Hematopoietic multipotent progenitor cell treated with erythropoietin and hydrocortisone succinate and interleukin-3 and kit ligand, for 8 days (in vitro differentiated cells): ENCODE measurements at regions not wholly inside any gene's neighbourhood (a gene's known extent, or its start where the extent isn't known, plus 50 kb on each side); places are given as distances from the start of the nearest gene placed in this dataset.
A peak's percentile ranks its signal among the peaks of the same experiment; 100 is the strongest.
"Not testable (repeated sequence)": the region's sequence is repeated elsewhere in the genome, so short reads cannot be mapped to it uniquely, and the experiment has no call there.

Source experiments
- DNase-seq: peaks from one replicate; pipeline ENCODE4 v3.0.0-alpha.2; 2015

- DNase-seq = no peak
Measured at GRCh38 chr5:18264126-18264882, 630.0 kb downstream of the TAF11L14 start.

DNA sequence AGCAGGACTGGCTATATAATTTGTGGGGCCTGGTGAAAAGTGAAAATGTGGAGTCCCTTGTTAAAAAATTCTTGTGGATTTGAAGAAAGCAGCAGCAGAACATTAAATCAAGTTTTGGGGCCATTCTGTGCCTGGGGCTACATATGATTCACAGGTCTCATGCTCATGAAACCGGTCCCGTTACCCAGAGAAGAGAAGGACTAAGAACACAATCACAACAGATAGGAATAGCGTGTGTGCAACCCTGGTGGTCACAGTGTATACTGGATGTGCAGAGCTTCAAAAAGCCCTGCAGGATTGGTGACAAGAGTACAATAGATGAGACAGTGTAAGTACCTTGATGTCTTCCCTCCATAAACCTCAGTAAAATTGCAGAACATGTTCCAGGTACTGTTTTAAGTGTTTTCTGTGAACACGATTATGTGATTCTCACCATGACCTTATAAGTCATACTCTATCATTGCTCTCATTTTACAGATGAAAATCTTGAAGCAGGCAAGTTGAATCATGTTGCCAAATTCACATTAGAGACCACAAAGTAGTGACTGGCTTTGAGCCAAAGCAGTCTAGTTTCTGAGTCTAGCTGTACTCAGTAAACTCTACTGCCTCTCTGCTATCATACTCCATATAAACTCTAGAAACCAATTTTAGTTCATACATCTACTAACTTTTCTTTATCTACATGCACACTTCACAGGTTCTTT lies 636.5 kb downstream of the TAF11L14 start:
- DNase-seq = no peak

DNA sequence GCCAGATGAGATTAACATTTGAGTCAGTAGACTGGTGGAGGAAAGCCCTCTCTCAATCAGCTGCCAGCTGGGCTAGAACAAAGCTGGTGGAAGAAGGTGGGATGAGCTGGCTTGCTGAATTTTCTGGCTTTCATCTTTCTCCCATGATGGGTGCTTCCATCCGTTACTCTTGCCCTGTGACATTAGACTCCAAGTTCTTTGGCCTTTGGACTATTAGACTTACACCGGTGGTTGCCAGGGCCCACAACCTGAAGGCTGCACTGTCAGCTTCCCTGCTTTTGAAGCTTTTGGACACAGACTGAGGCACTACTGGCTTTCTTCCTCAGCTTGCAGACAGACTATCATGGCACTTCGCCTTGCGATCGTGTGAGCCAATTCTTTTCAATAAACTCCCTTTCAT lies 642.7 kb downstream of the TAF11L14 start:
- DNase-seq = no peak

- peak; percentile 36 for DNase-seq
Measured at GRCh38 chr5:18281947-18282581, 647.8 kb downstream of the TAF11L14 start.

GRCh38 chr5:18285257-18285656 lies 651.0 kb downstream of the TAF11L14 start:
- DNase-seq = no peak

DNA sequence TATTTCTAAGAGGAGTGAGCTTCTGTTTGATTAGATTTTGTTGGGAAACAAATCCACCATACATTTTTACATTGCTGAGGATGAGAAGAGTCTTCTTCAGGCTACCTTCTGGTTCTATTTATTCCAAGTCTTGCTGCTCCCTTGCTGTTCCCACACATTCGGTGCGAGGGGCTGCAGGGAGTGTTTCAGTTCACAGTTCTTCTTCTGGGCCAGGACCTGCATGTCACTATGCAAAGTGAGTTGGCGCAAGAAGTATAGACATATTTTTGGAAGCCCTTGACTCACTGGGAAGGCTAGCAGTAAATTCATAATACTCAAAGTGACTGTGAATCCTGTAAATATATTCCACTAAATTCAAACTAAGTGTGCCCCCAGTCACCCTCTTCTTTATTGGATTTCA lies 657.9 kb downstream of the TAF11L14 start:
- DNase-seq = no peak

DNA sequence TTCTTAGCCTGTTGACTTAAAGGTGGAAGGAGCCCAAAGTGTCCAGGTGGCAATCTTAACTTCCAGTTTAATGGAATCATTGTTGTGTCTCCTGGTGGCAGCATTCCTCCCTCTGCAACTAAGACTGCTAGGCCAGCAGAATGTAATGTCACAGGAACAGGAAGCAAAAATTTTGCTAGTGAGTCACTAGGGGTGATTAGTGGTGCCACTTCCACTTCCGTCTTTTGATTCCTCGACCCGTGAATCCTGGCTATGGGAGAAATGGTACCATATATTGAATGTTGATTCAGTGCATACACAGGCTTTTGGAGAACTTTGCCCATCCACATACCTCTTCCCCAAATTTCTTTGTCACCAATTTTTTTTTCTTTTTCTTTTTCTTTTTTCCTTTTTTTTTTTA lies 661.4 kb downstream of the TAF11L14 start:
- DNase-seq = not testable (repeated sequence)

DNA sequence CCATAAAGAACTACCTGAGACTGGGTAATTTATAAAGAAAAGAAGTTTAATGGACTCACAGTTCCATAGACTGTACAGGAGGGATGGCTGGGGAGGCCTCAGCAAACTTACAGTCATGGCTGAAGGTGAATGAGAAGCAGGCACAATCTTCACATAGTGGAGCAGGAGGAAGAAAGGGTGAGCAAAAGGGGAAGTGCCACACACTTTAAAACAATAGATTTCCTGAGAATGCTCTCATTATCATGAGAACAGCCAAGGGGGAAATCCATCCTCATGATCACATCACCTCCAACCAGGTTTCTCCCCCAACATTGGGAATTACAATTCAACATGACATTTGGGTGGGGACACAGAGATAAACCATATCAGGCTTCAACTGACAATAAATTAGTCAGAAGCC lies 664.9 kb downstream of the TAF11L14 start:
- DNase-seq = no peak

GRCh38 chr5:18305288-18305924 lies 671.1 kb downstream of the TAF11L14 start:
- peak; percentile 21 for DNase-seq

DNA sequence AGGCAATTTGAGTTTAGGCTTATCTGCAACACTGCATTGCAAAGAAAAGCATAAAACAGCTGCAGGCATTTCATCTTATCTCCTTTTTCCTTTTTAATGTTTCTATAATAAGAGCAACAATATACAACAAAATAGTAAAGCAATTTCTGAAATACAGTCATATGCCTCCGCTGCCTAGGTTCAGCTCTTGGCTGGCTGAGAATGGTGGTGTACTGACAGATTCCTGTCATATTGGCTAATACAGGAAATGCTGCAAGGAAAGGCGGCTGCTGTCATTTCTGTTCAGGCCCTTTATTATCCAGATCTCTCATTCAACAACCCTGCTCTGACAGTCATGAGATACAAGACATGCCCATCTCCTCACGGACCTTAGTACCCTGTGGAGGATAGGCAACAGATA lies 677.0 kb downstream of the TAF11L14 start:
- DNase-seq = no peak

- DNase-seq = no peak
Measured at GRCh38 chr5:18312016-18312415, 677.8 kb downstream of the TAF11L14 start.

DNA sequence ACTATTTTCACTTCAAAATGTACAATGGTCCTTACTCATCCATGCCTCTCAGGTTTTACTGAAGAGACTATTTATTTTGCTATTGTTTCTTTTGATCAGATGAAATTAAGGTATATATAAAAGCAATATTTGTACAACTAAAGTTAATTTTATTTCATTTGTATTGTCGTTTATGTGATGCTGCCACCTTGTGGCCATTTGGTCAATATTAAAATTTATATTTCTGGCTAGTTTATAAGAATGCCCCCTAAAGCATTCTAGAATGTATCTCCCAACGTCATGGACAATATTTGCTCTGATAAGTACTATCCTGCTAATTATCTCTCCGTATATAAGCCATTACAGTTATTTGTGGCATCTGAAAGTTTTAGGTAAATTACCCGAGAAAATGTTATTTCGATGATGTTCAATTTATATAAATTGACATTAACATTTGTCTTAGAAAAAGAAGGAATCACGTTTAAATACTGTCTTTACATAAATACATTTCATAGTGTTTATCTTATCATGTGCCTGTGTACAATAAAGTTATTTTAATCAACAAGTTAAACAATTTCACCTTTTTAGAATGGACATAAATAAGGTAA lies 680.0 kb downstream of the TAF11L14 start:
- peak; percentile 35 for DNase-seq

- no peak for DNase-seq
Measured at GRCh38 chr5:18321262-18321942, 687.1 kb downstream of the TAF11L14 start.

DNA sequence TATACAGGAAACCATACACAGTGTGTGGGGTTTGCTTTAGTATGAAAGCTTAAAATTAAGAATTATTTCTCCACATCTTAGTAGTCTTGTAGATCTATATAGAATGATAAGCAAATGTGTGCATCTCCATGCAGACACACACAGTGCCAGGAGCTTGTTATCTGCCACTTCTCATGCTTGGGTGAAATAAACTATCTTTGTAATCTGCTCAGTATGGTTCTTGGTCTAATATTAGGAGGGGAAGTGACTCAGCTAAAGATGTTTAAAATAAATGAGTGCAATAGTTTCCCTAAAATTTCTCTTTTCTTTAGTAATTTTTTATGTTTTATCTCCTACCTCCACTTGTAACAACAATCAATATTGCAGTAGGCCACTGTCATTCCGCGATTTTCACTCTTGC lies 689.6 kb downstream of the TAF11L14 start:
- DNase-seq = peak; percentile 6

- DNase-seq = no peak
Measured at GRCh38 chr5:18325431-18325830, 691.2 kb downstream of the TAF11L14 start.

DNA sequence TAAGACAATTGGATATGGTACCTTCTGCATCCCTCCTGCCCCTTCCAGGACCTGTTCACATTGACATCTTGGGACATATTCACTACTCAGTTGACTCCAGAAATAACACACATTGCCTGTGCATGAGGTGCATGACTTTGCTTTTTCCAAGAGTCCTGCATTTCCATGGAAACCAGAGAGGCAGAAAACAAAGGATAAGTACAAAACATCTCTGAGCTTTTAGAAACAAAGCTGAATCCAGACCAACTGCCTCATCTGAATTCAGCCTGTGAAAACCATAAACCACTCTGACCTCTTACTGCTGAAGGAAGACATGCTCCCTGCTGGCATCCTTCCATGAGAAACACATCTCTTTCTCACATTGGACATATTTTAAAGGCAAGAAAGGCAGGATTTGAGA lies 695.1 kb downstream of the TAF11L14 start:
- no peak for DNase-seq

DNA sequence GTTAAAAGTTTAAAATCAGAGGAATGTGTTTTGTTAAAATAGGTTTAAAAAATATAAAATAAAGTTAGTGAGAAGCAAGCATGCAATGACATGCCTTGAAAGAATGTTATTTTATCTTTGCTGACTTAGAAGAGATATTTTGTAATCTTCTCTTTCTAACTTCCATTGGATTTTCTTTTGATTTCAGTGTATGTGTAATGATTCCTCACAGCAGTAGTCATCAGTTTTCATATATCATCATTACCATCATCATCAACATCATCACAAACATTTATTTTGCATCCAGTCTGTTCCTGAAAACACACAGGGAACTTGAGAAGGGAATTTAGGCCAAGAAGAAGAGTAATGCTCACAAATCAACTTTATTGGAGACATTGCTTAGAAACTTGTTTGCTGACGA lies 699.6 kb downstream of the TAF11L14 start:
- DNase-seq = no peak

DNA sequence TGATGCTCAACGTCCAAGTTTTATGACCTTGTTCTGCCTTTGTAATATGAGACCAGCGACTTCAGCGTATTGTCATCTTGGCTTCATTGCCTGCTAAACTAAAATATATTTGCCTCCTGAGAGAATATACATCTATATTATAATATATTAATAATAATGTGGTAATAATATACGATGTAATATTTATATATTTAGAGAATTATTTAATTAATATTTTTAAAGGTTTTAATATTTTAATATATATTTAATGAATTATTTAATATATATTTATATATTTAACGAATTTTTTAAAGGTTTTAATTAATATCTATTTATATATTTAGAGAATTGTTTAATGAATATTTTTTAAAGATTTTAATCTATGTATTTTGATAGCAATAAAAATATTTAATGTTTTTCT lies 700.7 kb downstream of the TAF11L14 start:
- DNase-seq = no peak

- DNase-seq = no peak
Measured at GRCh38 chr5:18354828-18355227, 720.6 kb downstream of the TAF11L14 start.

DNA sequence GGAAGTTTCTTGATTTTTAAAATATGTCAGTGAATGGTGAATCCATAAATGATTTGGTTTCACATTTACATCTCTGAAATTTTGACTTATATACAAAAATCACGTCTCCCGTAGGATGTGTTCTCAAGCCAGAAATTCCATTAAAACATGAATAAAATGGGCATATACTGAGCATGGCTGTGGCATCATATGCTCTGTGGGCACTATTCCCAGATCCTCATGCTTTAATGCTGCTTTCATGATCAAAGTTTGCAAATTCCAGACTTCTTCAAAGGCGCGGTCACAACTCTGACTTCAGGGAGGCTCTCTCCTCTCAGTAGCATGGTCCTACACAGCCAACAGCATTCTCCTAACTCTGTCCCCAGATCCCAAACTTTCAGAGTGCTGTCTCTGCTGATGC lies 723.2 kb downstream of the TAF11L14 start:
- no peak for DNase-seq

- no peak for DNase-seq
Measured at GRCh38 chr5:18366234-18366633, 732.0 kb downstream of the TAF11L14 start.

- DNase-seq = no peak
Measured at GRCh38 chr5:18370531-18370930, 736.3 kb downstream of the TAF11L14 start.

GRCh38 chr5:18375641-18376040 lies 741.4 kb downstream of the TAF11L14 start:
- no peak for DNase-seq
